Stimulated activated CD8-positive, alpha-beta memory T cell treated with anti-CD3 and anti-CD28 coated beads, Interleukin-7, amount 100 ng/mL, for 48 hours (primary cell): ENCODE measurements at regions not wholly inside any gene's neighbourhood (a gene's known extent, or its start where the extent isn't known, plus 50 kb on each side); places are given as distances from the start of the nearest gene placed in this dataset.
"Not testable (repeated sequence)": the region's sequence is repeated elsewhere in the genome, so short reads cannot be mapped to it uniquely, and the experiment has no call there.

Experiments
- DNase-seq, 2 donors: peaks; one replicate each; pipeline ENCODE4 v3.0.0-alpha.2; 2020; ENCODE audit warnings: low read depth in 1 of 2; ENCODE audit errors: extremely low read depth in 1 of 2

GRCh38 chr13:61878565-61878964 lies 462.9 kb upstream of the PCDH20 start:
- DNase-seq = not testable (repeated sequence)

GRCh38 chr13:61874970-61875579 lies 459.4 kb upstream of the PCDH20 start:
- no peak for DNase-seq

DNA sequence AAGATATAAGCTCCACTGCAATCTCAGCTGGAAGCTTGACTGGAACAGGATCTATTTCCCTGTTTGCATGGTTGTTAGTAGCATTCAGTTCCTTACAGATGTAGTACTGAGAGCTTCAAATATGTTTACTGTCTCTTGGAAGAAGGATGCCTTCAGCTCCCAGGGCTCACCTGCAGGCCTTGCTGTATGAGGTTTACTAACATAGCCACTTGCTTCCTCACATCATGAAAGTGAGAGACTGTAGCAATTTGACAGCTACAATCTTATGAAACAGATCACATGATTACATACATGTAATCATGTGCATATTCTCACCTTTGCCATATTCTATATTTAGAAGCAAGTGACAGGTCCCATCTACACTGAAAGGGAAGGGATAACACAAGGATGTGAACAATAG lies 458.1 kb upstream of the PCDH20 start:
- DNase-seq = no peak

DNA sequence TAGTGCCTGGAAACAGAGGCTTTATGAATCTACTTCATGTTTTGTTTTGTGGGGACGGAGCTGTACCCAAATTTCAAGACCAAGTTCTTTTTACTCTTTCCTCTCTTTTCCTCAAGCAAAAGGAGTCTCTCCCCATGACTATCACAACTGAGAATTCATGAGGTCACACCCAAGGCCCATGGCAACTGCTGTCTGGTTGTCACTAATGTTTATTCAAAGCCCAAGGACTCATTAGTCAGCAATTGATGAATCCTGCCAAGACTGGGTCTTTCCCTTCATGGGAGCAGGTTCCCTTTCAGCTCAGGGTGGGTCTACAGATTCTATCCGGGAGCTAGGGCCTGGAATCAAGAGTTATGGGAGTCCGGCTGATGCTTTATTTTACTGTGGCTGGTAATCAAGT lies 441.5 kb upstream of the PCDH20 start:
- DNase-seq = no peak

- DNase-seq = no peak
Observed at GRCh38 chr13:61852116-61852619, 436.5 kb upstream of the PCDH20 start.

DNA sequence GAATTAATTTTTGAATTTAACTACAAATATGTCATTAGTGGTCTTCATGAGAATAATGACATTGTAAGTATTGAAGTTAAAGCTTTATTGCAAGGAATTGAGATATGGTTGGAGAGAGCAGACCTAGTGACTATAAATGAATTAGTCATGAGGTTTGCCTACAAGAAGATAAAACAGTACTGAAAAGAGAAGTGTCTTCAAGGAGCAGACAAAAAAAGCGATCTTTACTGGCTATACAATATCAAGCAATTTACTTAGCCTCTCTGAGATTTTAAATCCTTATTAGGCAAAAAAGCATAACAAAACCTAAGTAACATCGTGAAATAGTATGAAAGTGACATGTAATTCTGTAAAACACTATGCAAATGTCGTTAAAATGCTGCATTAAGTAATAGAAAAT lies 435.1 kb upstream of the PCDH20 start:
- no peak for DNase-seq

DNA sequence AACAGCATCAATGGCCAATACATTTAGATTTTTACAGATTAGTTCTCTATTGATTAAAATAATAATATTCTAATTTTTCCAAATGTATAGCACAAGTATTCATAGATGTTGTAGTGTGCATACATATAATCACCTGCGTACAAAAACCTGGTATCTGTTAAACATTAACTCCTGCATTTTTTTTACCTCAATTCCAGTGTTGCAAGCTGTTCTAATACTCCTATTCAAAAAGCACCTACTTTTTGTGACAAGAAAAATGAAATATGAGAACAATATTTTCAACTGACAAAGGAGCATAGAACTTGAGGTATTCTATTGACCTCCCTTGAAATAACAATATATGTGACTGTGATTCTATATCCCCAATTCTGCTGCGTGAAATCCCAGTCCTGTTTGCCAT lies 422.9 kb upstream of the PCDH20 start:
- DNase-seq = no peak

- no peak for DNase-seq
Observed at GRCh38 chr13:61833228-61833627, 417.6 kb upstream of the PCDH20 start.

DNA sequence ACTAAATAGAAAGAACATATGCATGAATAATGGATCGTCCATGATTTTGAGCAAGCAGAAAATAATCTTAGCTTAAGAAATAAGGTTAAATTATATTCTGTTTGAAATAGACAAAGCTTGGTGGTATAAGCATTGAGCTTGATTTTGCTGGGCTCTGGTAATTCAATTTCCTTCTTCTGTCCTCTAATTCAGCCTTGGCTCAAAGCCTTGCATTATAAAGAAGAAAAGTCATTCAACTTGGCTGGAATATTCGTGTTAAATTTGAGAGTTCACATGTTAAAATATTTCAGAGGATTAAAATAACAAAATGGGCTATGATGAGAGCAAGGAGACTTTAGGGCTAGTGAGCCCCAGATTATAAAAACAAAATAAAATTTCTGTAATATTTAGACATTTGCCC lies 415.4 kb upstream of the PCDH20 start:
- no peak for DNase-seq

GRCh38 chr13:61830475-61830874 lies 414.8 kb upstream of the PCDH20 start:
- DNase-seq = no peak

GRCh38 chr13:61824168-61824567 lies 408.5 kb upstream of the PCDH20 start:
- no peak for DNase-seq

GRCh38 chr13:61812286-61812685 lies 396.6 kb upstream of the PCDH20 start:
- DNase-seq = no peak

GRCh38 chr13:61810065-61810464 lies 394.4 kb upstream of the PCDH20 start:
- DNase-seq = no peak

DNA sequence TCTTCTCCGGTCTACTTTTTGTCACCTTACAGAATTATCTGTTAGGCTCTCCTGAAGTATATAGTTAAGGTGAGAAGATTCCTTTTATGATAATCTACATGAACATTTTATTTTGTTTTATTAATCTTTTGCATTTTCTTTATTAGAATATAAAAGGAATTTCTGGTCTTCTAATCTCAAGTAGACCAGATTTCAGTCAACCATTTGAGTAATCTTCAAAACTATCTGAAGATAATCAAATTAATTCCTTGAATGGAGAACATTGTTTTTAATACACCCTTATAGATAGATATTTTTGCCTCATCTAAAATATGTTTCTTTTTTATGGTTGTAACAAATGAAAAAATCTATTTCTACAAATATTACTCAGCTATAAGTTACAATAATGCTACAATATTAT lies 381.7 kb upstream of the PCDH20 start:
- DNase-seq = no peak

DNA sequence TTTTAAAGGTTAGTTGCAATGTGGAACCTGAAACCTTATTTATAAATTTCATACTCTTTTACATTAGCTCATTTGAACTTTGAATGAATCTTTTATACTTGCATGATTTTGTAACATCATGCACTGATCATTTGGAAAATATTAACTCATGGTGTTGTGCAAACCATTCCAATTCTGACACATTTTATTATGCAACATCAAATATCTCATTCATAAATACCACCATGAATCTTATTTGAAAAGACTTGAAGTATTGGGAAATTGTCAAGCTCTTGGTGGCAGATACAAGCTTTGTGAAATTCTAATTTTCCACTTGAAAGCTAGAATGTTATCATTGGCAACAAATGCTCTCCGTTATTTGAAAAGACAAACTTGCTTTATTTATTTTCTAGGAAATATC lies 379.9 kb upstream of the PCDH20 start:
- DNase-seq = no peak

- no peak for DNase-seq
Observed at GRCh38 chr13:61779456-61779855, 363.8 kb upstream of the PCDH20 start.

DNA sequence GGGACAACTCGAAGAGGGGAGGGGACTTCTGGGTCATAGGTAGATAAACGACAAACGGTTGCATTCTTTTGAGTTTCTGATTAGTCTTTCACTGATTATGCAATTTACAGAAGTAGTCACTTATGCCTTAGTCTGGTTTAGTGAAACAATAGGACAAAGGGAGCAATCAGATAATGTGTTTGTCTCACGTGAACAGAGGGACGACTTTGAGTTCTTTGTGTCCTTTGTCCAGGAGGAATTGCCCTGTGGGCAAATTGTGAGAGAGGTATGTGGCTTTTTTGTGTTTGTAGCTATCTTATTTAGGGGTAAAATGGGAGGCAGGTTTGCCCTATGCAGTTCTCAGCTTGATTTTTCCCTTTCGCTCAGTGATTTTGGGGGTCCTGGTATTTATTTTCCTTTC lies 362.9 kb upstream of the PCDH20 start:
- DNase-seq = no peak

DNA sequence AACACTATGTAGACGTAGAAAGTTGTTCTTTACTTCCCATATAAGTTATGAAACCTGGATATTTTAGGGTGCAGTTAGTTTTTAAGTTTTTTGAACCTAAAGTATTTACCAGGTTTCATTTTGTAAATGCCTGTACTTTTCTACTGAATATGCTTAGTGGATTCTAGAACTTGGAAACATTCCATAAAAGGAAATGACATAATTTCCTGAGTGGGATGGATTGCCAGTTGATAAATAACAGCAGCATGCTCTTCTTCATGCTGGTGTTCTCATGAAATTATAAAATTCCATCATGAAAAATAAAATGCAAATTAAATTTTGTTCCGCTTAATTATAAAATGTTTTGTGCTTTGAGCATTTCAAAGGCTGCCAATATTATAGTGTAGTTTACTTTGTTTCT lies 362.2 kb upstream of the PCDH20 start:
- DNase-seq = no peak

GRCh38 chr13:61777271-61777670 lies 361.6 kb upstream of the PCDH20 start:
- no peak for DNase-seq

GRCh38 chr13:61774903-61775302 lies 359.3 kb upstream of the PCDH20 start:
- no peak for DNase-seq

DNA sequence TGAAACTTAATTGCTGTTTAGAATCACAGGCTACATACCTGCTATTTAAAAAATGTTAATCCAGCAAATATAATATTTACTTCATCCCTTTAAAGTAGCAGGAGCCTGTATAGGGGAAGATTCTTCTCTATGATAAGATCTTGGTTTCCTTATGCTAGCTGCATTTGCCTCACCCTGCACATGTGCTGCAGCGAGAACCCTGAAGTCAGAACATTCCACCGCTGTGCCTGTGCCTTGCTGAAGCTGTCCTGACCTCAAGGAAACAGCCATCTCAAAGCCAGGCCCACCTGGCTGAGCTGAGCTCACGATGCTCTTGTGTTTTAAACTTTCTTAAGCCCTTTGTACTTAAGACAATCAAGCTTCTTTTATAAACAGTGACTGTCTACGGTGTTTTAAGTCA lies 355.0 kb upstream of the PCDH20 start:
- no peak for DNase-seq

- no peak for DNase-seq
Observed at GRCh38 chr13:61768175-61768574, 352.5 kb upstream of the PCDH20 start.

- DNase-seq = no peak
Observed at GRCh38 chr13:61766667-61767058, 351.0 kb upstream of the PCDH20 start.
